H1 (cell line): ENCODE measurements at regions not wholly inside any gene's neighbourhood (a gene's known extent, or its start where the extent isn't known, plus 50 kb on each side); places are given as distances from the start of the nearest gene placed in this dataset.

Experiments used
- ATF3 ChIP-seq: IDR thresholded peaks from 2 replicates; pipeline ENCODE4 v1.6.1; 2011; ENCODE audit warnings: low read depth, mild to moderate bottlenecking, low read length; ENCODE audit not compliant: insufficient read depth
- CEBPB ChIP-seq: IDR thresholded peaks from 2 replicates; pipeline ENCODE4 v1.6.1; 2012; ENCODE audit warnings: low read depth, low read length
- CHD2 ChIP-seq: IDR thresholded peaks from 2 replicates; pipeline ENCODE4 v1.6.1; 2012; ENCODE audit warnings: low read length, improper control_type of control experiment
- CREB1 ChIP-seq: IDR thresholded peaks from 2 replicates; pipeline ENCODE4 v1.6.1; 2012; ENCODE audit warnings: inconsistent platforms
- EGR1 ChIP-seq: IDR thresholded peaks from 2 replicates; pipeline ENCODE4 v1.6.1; 2011; ENCODE audit warnings: low read depth, low read length, borderline replicate concordance
- EZH2 ChIP-seq: fragments of 200-600 bp; sonication (generic); IDR thresholded peaks from 2 replicates; pipeline ENCODE4 v1.7.1; 2012; ENCODE audit warnings: low read depth, mild to moderate bottlenecking, moderate library complexity, low read length, inconsistent platforms; ENCODE audit not compliant: severe bottlenecking
- GTF2F1 ChIP-seq: IDR thresholded peaks from 2 replicates; pipeline ENCODE4 v1.6.1; 2012; ENCODE audit warnings: low read depth, low read length, improper control_type of control experiment, borderline replicate concordance
- POLR2A ChIP-seq, 2 experiments: IDR thresholded peaks; 1 replicate in 1 of 2; 2 replicates in 1 of 2; pipeline ENCODE4 v1.6.1; 2011; ENCODE audit warnings: low read depth in 2 of 2, low read length in 2 of 2, mild to moderate bottlenecking in 2 of 2; ENCODE audit errors: control extremely low read depth in 1 of 2
- POLR2AphosphoS5 ChIP-seq: IDR thresholded peaks from 2 replicates; pipeline ENCODE4 v1.6.1; 2011; ENCODE audit warnings: low read depth, low read length
- RAD21 ChIP-seq, 2 experiments: IDR thresholded peaks in 1 of 2; conservative IDR thresholded peaks in 1 of 2; 2 replicates each; pipeline ENCODE4 v1.6.1; 2011; ENCODE audit warnings: low read depth in 2 of 2, low read length in 2 of 2, improper control_type of control experiment in 1 of 2, inconsistent platforms in 1 of 2, mild to moderate bottlenecking in 1 of 2, moderate library complexity in 1 of 2
- SRF ChIP-seq: IDR thresholded peaks from 2 replicates; pipeline ENCODE4 v1.6.1; 2011; ENCODE audit warnings: mild to moderate bottlenecking, low read depth, low read length, moderate library complexity
- TAF1 ChIP-seq: IDR thresholded peaks from 2 replicates; pipeline ENCODE4 v1.6.1; 2011; ENCODE audit warnings: mild to moderate bottlenecking, low read depth, low read length
- TF ChIP-seq, protein P1 (sequence below), 3 experiments: IDR thresholded peaks; 1 replicate in 2 of 3; 2 replicates in 1 of 3; pipeline versions ENCODE4 v1.5.1 to v1.6.1; 2011; ENCODE audit warnings: low read length in 3 of 3, mild to moderate bottlenecking in 3 of 3, inconsistent platforms in 2 of 3, low read depth in 1 of 3, moderate library complexity in 1 of 3; ENCODE audit not compliant: insufficient read depth in 1 of 3; ENCODE audit errors: control extremely low read depth in 1 of 3
- TF ChIP-seq, protein P2 (sequence below): IDR thresholded peaks from 2 replicates; pipeline ENCODE4 v1.6.1; 2012; ENCODE audit warnings: inconsistent platforms

DNA sequence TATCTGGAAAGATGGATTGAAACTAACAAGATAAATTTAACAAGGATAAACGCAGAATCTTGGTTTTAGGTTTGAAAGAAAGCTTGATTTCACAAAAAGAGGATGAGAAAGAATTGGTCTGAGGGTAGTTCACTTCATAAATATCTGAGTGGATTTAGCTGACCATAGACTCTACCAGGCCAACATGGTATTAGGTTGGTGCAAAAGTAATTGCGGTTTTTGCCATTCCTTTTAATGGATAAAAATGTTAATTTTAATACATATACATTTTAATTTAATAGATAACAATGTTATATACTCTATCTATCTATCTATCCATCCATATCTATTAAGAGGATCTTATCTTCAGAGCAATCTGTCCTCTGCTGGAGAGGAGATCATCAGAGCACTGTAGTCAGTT is 70.2 kb upstream of the PLXNA2 start:
- TF ChIP-seq, protein P1, sequence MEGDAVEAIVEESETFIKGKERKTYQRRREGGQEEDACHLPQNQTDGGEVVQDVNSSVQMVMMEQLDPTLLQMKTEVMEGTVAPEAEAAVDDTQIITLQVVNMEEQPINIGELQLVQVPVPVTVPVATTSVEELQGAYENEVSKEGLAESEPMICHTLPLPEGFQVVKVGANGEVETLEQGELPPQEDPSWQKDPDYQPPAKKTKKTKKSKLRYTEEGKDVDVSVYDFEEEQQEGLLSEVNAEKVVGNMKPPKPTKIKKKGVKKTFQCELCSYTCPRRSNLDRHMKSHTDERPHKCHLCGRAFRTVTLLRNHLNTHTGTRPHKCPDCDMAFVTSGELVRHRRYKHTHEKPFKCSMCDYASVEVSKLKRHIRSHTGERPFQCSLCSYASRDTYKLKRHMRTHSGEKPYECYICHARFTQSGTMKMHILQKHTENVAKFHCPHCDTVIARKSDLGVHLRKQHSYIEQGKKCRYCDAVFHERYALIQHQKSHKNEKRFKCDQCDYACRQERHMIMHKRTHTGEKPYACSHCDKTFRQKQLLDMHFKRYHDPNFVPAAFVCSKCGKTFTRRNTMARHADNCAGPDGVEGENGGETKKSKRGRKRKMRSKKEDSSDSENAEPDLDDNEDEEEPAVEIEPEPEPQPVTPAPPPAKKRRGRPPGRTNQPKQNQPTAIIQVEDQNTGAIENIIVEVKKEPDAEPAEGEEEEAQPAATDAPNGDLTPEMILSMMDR (IDR thresholded peaks at IDR 0.05; ENCODE audit: control extremely low read depth in 1 of 3, insufficient read depth in 1 of 3, low read depth in 1 of 3, low read length in 3 of 3): no peak
- no peak for TF ChIP-seq RAD21 (IDR thresholded peaks at IDR 0.05 in 1 of 2, conservative IDR thresholded peaks at IDR 0.05 in 1 of 2; ENCODE audit: low read depth in 2 of 2, low read length in 2 of 2)
- TF ChIP-seq POLR2A (IDR thresholded peaks at IDR 0.05; ENCODE audit: control extremely low read depth in 1 of 2, low read depth in 2 of 2, low read length in 2 of 2): no peak
- no peak for TF ChIP-seq CREB1
- no peak for TF ChIP-seq CHD2
- TF ChIP-seq SRF: no peak
- TF ChIP-seq EGR1: no peak
- no peak for TF ChIP-seq CEBPB
- TF ChIP-seq ATF3: no peak
- TF ChIP-seq POLR2AphosphoS5: no peak
- no peak for TF ChIP-seq GTF2F1
- TF ChIP-seq TAF1: no peak
- no peak for TF ChIP-seq EZH2
- TF ChIP-seq, protein P2, sequence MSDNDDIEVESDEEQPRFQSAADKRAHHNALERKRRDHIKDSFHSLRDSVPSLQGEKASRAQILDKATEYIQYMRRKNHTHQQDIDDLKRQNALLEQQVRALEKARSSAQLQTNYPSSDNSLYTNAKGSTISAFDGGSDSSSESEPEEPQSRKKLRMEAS: no peak
